HL-60 (cell line): ENCODE measurements at regions not wholly inside any gene's neighbourhood (a gene's known extent, or its start where the extent isn't known, plus 50 kb on each side); places are given as distances from the start of the nearest gene placed in this dataset.

Experiments used
- DNase-seq, 2 experiments: peaks; one replicate each; pipeline ENCODE4 v3.0.0-alpha.2; 2010 to 2020; ENCODE audit warnings: low read depth in 1 of 2, low spot score in 1 of 2
- H3K27ac ChIP-seq: fragments of 250-450 bp; sonication (Bioruptor Pico); replicated peaks from 2 replicates; pipeline ENCODE4 v1.5.1; 2020; ENCODE audit warnings: mild to moderate bottlenecking, moderate library complexity
- H3K27me3 ChIP-seq: fragments of 250-450 bp; sonication (Bioruptor Pico); 2 replicates; pipeline ENCODE4 v1.5.1; 2021; ENCODE audit warnings: mild to moderate bottlenecking, moderate library complexity; ENCODE audit not compliant: insufficient read depth, poor library complexity, severe bottlenecking
- H3K4me3 ChIP-seq: replicated peaks from 2 replicates; pipeline ENCODE4 v1.5.1; 2011; ENCODE audit warnings: mild to moderate bottlenecking, control low read depth, low read length; ENCODE audit not compliant: insufficient read depth
- CTCF ChIP-seq: IDR thresholded peaks from one replicate; pipeline ENCODE4 v1.5.1; 2011; ENCODE audit warnings: low read length, control low read depth, inconsistent platforms; ENCODE audit not compliant: insufficient read depth
- GABPA ChIP-seq: IDR thresholded peaks from 2 replicates; pipeline ENCODE4 v1.6.1; 2012; ENCODE audit warnings: low read depth
- POLR2AphosphoS5 ChIP-seq: IDR thresholded peaks from 2 replicates; pipeline ENCODE4 v1.6.1; 2012; ENCODE audit warnings: low read depth
- REST ChIP-seq: IDR thresholded peaks from 2 replicates; pipeline ENCODE4 v1.6.1; 2012; ENCODE audit warnings: low read depth; ENCODE audit not compliant: insufficient replicate concordance
- SPI1 ChIP-seq: IDR thresholded peaks from 2 replicates; pipeline ENCODE4 v1.6.1; 2012; ENCODE audit warnings: low read depth, mild to moderate bottlenecking, borderline replicate concordance

- H3K27me3 ChIP-seq, result no peaks in the 10 kb centered on the region
- H3K4me3 ChIP-seq, result no peak overlapping the region
- DNase-seq, result no peak
- TF ChIP-seq POLR2AphosphoS5, result no peak
- H3K27ac ChIP-seq, result no peak overlapping the region
These were observed 188.4 kb upstream of the TRPC5 start for GRCh38 chrX:112270991-112271390.

GRCh38 chrX:112266136-112266535 lies 183.6 kb upstream of the TRPC5 start:
- Histone ChIP-seq H3K4me3 (no peak overlapping the region), H3K27me3 (no peaks in the 10 kb centered on the region), H3K27ac (no peak overlapping the region)
- no peak for TF ChIP-seq CTCF
- no peak for TF ChIP-seq GABPA
- TF ChIP-seq REST, result no peak
- TF ChIP-seq POLR2AphosphoS5, result no peak
- TF ChIP-seq SPI1, result no peak
- no peak for DNase-seq

- H3K27me3 ChIP-seq, result no peaks in the 10 kb centered on the region
- no peak overlapping the region for H3K27ac ChIP-seq
- TF ChIP-seq REST, result no peak
- TF ChIP-seq POLR2AphosphoS5, result no peak
- no peak for TF ChIP-seq SPI1
- TF ChIP-seq CTCF, result no peak
- TF ChIP-seq GABPA, result no peak
These were observed 176.8 kb upstream of the TRPC5 start for GRCh38 chrX:112259375-112259774.

GRCh38 chrX:112254896-112255295 lies 172.3 kb upstream of the TRPC5 start:
- TF ChIP-seq REST, result no peak
- no peak for TF ChIP-seq GABPA
- TF ChIP-seq POLR2AphosphoS5, result no peak
- no peak for TF ChIP-seq SPI1
- no peak for TF ChIP-seq CTCF
- no peak overlapping the region for H3K4me3 ChIP-seq
- no peaks in the 10 kb centered on the region for H3K27me3 ChIP-seq
- no peak overlapping the region for H3K27ac ChIP-seq
- DNase-seq, result no peak

More at GRCh38 chrX:112259375-112259774, 176.8 kb upstream of the TRPC5 start:
- no peak for DNase-seq
- H3K4me3 ChIP-seq, result no peak overlapping the region
